Epithelial cell of esophagus (primary cell): ENCODE measurements at regions not wholly inside any gene's neighbourhood (a gene's known extent, or its start where the extent isn't known, plus 50 kb on each side); places are given as distances from the start of the nearest gene placed in this dataset.

Source experiments
- DNase-seq: peaks from one replicate; pipeline ENCODE4 v3.0.0; 2010; ENCODE audit warnings: low read depth
- H3K4me3 ChIP-seq: 2 replicates; pipeline ENCODE4 v1.5.1; 2011; ENCODE audit warnings: mild to moderate bottlenecking, low read length, control low read depth
- CTCF ChIP-seq: IDR thresholded peaks from 2 replicates; pipeline ENCODE4 v1.5.1; 2011; ENCODE audit warnings: low read depth, mild to moderate bottlenecking, low read length, control low read depth, inconsistent platforms; ENCODE audit not compliant: insufficient read depth; ENCODE audit errors: missing control alignments

GRCh38 chr4:150004481-150004880 lies 73.8 kb upstream of the DCLK2 start:
- DNase-seq, result no peak
- no peak for TF ChIP-seq CTCF
- no peak overlapping the region for H3K4me3 ChIP-seq

GRCh38 chr4:150005537-150005936 lies 72.7 kb upstream of the DCLK2 start:
- no peak for DNase-seq
- no peak for TF ChIP-seq CTCF
- no peak overlapping the region for H3K4me3 ChIP-seq

GRCh38 chr4:150006197-150006596 lies 72.0 kb upstream of the DCLK2 start:
- TF ChIP-seq CTCF, result no peak
- H3K4me3 ChIP-seq, result no peak overlapping the region

GRCh38 chr4:150007512-150007911 lies 70.7 kb upstream of the DCLK2 start:
- peak; percentile 39 for DNase-seq
- no peak for TF ChIP-seq CTCF
- H3K4me3 ChIP-seq, result no peak overlapping the region

More at GRCh38 chr4:150006197-150006596, 72.0 kb upstream of the DCLK2 start:
- DNase-seq, result no peak

GRCh38 chr4:150008546-150008945 lies 69.7 kb upstream of the DCLK2 start:
- no peak overlapping the region for H3K4me3 ChIP-seq
- no peak for DNase-seq
- TF ChIP-seq CTCF, result no peak

GRCh38 chr4:150009533-150009932 lies 68.7 kb upstream of the DCLK2 start:
- no peak for DNase-seq
- no peak for TF ChIP-seq CTCF
- H3K4me3 ChIP-seq, result no peak overlapping the region

- DNase-seq, result peak; percentile 72
Measured at GRCh38 chr4:150010525-150011126, 67.6 kb upstream of the DCLK2 start.

More at GRCh38 chr4:150010525-150011126, 67.6 kb upstream of the DCLK2 start:
- peak; percentile 65 for TF ChIP-seq CTCF
- H3K4me3 ChIP-seq, result no peak overlapping the region
